Neuronal stem cell (in vitro differentiated cells): ENCODE measurements at regions not wholly inside any gene's neighbourhood (a gene's known extent, or its start where the extent isn't known, plus 50 kb on each side); places are given as distances from the start of the nearest gene placed in this dataset.
A peak's percentile ranks its signal among the peaks of the same experiment; 100 is the strongest.

ENCODE experiments used
- DNase-seq: peaks from one replicate; pipeline ENCODE4 v3.0.0-alpha.2; 2013; ENCODE audit warnings: low spot score
- H2AFZ ChIP-seq: one replicate; pipeline ENCODE4 v1.6.1; 2013; ENCODE audit warnings: mild to moderate bottlenecking, low read length, inconsistent platforms
- H2AK5ac ChIP-seq: 2 replicates; pipeline ENCODE4 v1.6.1; 2013; ENCODE audit warnings: low read depth, mild to moderate bottlenecking, inconsistent platforms, low read length, moderate library complexity, mixed read lengths
- H2BK120ac ChIP-seq: 2 replicates; pipeline ENCODE4 v1.6.1; 2013; ENCODE audit warnings: low read depth, mild to moderate bottlenecking, inconsistent platforms, low read length, moderate library complexity, mixed read lengths
- H2BK12ac ChIP-seq: one replicate; pipeline ENCODE4 v1.6.1; 2013; ENCODE audit warnings: low read length, inconsistent platforms
- H2BK15ac ChIP-seq: 2 replicates; pipeline ENCODE4 v1.6.1; 2013; ENCODE audit warnings: mild to moderate bottlenecking, low read length, inconsistent platforms, mixed read lengths
- H2BK5ac ChIP-seq: one replicate; pipeline ENCODE4 v1.6.1; 2013; ENCODE audit warnings: inconsistent platforms, mild to moderate bottlenecking, low read length, moderate library complexity
- H3K14ac ChIP-seq: one replicate; pipeline ENCODE4 v1.6.1; 2013; ENCODE audit warnings: low read length, inconsistent platforms
- H3K18ac ChIP-seq: 2 replicates; pipeline ENCODE4 v1.6.1; 2013; ENCODE audit warnings: low read length, inconsistent platforms
- H3K23ac ChIP-seq: 2 replicates; pipeline ENCODE4 v1.6.1; 2013; ENCODE audit warnings: low read depth, mild to moderate bottlenecking, mixed read lengths, low read length, inconsistent platforms; ENCODE audit not compliant: poor library complexity
- H3K27ac ChIP-seq: replicated peaks from 3 replicates; pipeline ENCODE4 v1.5.1; 2013; ENCODE audit warnings: low read length, inconsistent platforms
- H3K27me3 ChIP-seq, 3 experiments: 2 replicates each; pipeline ENCODE4 v1.6.1; 2013; ENCODE audit warnings: low read length in 3 of 3, mild to moderate bottlenecking in 2 of 3, inconsistent platforms in 1 of 3, low read depth in 1 of 3, mixed read lengths in 1 of 3, moderate library complexity in 1 of 3; ENCODE audit not compliant: control insufficient read depth in 3 of 3, insufficient read depth in 3 of 3
- H3K36me3 ChIP-seq, 2 donors: replicated peaks in 1 of 2; 2 replicates each; pipeline ENCODE4 v1.6.1; 2013; ENCODE audit warnings: low read length in 2 of 2; ENCODE audit not compliant: control insufficient read depth in 2 of 2, insufficient read depth in 2 of 2
- H3K4ac ChIP-seq: 2 replicates; pipeline ENCODE4 v1.6.1; 2013; ENCODE audit warnings: inconsistent platforms, mild to moderate bottlenecking, low read length, moderate library complexity
- H3K4me1 ChIP-seq, 2 donors: 1 replicate in 1 of 2; 2 replicates in 1 of 2; pipeline ENCODE4 v1.6.1; 2013; ENCODE audit warnings: low read length in 2 of 2, low read depth in 1 of 2; ENCODE audit not compliant: control insufficient read depth in 2 of 2, insufficient read depth in 1 of 2
- H3K4me2 ChIP-seq: one replicate; pipeline ENCODE4 v1.6.1; 2013; ENCODE audit warnings: mild to moderate bottlenecking, low read length, inconsistent platforms; ENCODE audit not compliant: insufficient read depth, poor library complexity, severe bottlenecking
- H3K4me3 ChIP-seq, 2 donors: 2 replicates each; pipeline ENCODE4 v1.5.1; 2013; ENCODE audit warnings: low read length in 2 of 2, mild to moderate bottlenecking in 2 of 2, inconsistent platforms in 1 of 2, moderate library complexity in 1 of 2
- H3K79me1 ChIP-seq: one replicate; pipeline ENCODE4 v1.6.1; 2013; ENCODE audit warnings: low read depth, mild to moderate bottlenecking, inconsistent platforms, low read length, moderate library complexity
- H3K9ac ChIP-seq: one replicate; pipeline ENCODE4 v1.6.1; 2013; ENCODE audit warnings: mild to moderate bottlenecking, low read depth, low read length, inconsistent platforms; ENCODE audit not compliant: poor library complexity
- H3K9me3 ChIP-seq, 2 donors: replicated peaks in 1 of 2; 2 replicates each; pipeline versions ENCODE3 to v1.6.1; 2013; ENCODE audit warnings: low read length in 2 of 2, mild to moderate bottlenecking in 2 of 2, inconsistent platforms in 1 of 2, low read depth in 1 of 2, mixed read lengths in 1 of 2, moderate library complexity in 1 of 2; ENCODE audit not compliant: control insufficient read depth in 2 of 2, insufficient read depth in 1 of 2
- H4K8ac ChIP-seq: one replicate; pipeline ENCODE4 v1.6.1; 2013; ENCODE audit warnings: low read depth, mild to moderate bottlenecking, inconsistent platforms, low read length, moderate library complexity
- H4K91ac ChIP-seq: one replicate; pipeline ENCODE4 v1.6.1; 2013; ENCODE audit warnings: low read length, low read depth, mild to moderate bottlenecking, inconsistent platforms; ENCODE audit not compliant: poor library complexity
- WGBS, 2 donors: extraction: QIAGEN DNeasy Blood & Tissue Kit; methylation state at CpG; one replicate each; pipeline ENCODE4 v1.1.7; 2013; ENCODE audit warnings: missing lambda C conversion rate in 2 of 2, mixed read lengths in 1 of 2; ENCODE audit not compliant: insufficient read length in 2 of 2, insufficient replicate concordance in 1 of 2; ENCODE audit errors: extremely low coverage in 2 of 2; 5-methylcytosine and 5-hydroxymethylcytosine counted together

DNA sequence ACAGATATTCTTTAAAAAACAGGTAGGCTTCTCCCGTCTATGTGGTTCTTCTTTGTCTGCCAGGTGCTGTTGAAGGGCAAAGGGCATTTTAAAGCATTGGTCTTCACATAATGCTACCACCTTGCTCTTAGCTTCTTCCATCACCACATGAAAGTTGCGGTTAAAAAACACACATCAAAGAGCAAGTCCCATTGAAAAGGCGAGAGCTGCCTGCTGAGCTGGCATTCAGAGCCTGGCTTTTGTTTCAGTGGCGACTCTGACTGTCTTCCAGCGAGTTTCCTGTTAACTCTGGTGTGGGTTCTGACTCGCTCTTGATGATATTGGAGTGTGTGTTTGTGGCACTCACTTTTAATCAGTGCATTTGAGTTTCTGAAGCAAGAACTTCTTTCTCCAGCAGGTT is 624.9 kb upstream of the FANCL start:
- no CpG with 5 or more reads among the region's 6 CpGs for WGBS, 2 donors
- Histone ChIP-seq H3K18ac (no peak overlapping the region), H4K91ac (no peak overlapping the region), H3K4me2 (no peak overlapping the region), H3K23ac (no peak overlapping the region), H3K27me3 (no peaks in the 10 kb centered on the region), H3K36me3 (no peaks in the 10 kb centered on the region), H3K9ac (no peak overlapping the region), H3K4me3 (no peak overlapping the region), H2BK5ac (no peak overlapping the region), H2AFZ (no peak overlapping the region), H3K4ac (no peak overlapping the region), H3K14ac (no peak overlapping the region), H3K79me1 (no peaks in the 10 kb centered on the region), H2BK15ac (no peak overlapping the region), H3K27ac (no peak overlapping the region), H3K4me1 (peaks cover 4 to 16% of the 10 kb centered on the region in 2 donors), H2BK120ac (no peak overlapping the region), H2AK5ac (no peak overlapping the region), H4K8ac (no peak overlapping the region), H2BK12ac (no peak overlapping the region), H3K9me3 (no peaks in the 10 kb centered on the region)
- peak; percentile 51 for DNase-seq

DNA sequence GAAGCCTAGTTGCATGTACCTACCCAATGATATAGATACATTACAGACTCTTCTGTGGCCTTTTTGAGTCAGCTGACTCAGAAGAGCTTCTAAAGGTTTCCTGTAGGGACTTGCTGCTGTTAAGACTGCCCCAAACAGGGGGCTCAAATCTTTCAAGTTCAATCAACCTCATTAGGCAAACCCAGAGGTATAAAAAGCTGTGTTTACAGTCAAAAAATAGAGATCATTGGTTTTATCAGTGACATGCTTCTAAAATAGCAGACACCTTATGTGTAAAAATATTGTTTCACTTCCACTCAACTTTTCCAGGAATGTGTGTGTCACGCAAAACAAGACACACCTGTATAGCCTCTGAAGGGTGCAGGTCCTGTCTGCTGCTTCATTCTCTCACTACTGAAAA is 624.3 kb upstream of the FANCL start:
- H2BK12ac ChIP-seq, result no peak overlapping the region
- no peak overlapping the region for H2BK120ac ChIP-seq
- H2AK5ac ChIP-seq, result no peak overlapping the region
- H3K4me3 ChIP-seq, result no peak overlapping the region
- no peak overlapping the region for H3K9ac ChIP-seq
- H3K36me3 ChIP-seq, result no peaks in the 10 kb centered on the region
- no peaks in the 10 kb centered on the region for H3K27me3 ChIP-seq
- H3K4ac ChIP-seq, result no peak overlapping the region
- WGBS, 2 donors, result no CpG with 5 or more reads among the region's 1 CpG
- H3K4me1 ChIP-seq, result peaks cover 4 to 16% of the 10 kb centered on the region in 2 donors
- no peaks in the 10 kb centered on the region for H3K79me1 ChIP-seq
- H3K27ac ChIP-seq, result no peak overlapping the region
- no peak overlapping the region for H2BK15ac ChIP-seq
- no peaks in the 10 kb centered on the region for H3K9me3 ChIP-seq
- H4K8ac ChIP-seq, result no peak overlapping the region
- no peak overlapping the region for H4K91ac ChIP-seq
- H3K14ac ChIP-seq, result no peak overlapping the region
- H2AFZ ChIP-seq, result no peak overlapping the region
- H2BK5ac ChIP-seq, result no peak overlapping the region
- H3K4me2 ChIP-seq, result no peak overlapping the region
- no peak for DNase-seq
- H3K18ac ChIP-seq, result no peak overlapping the region
- no peak overlapping the region for H3K23ac ChIP-seq

DNA sequence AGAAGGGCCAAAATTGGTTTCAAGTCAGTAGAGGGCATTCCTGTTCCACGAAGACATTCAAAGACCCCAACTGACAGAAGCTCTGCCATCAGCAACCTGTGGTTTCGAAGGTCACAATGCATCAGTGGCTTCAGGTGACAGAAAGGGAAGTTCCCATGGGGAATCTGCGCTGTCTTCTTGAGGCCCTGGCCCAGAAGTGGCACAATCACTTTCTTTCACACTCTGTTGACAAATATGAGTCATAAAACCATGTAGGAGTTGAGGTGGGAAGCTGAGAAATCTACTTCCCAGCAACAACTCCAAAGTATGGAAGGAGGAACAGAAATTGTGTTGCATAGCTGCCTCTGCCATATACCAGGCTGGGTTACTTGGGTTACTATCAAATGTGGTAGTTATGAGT is 621.1 kb upstream of the FANCL start:
- Histone ChIP-seq H3K27ac (no peak overlapping the region), H3K18ac (no peak overlapping the region), H2BK5ac (no peak overlapping the region), H4K8ac (no peak overlapping the region), H3K4ac (no peak overlapping the region), H2AFZ (no peak overlapping the region), H3K36me3 (no peaks in the 10 kb centered on the region), H3K4me3 (no peak overlapping the region), H2BK12ac (no peak overlapping the region), H2AK5ac (no peak overlapping the region), H2BK120ac (no peak overlapping the region), H3K4me1 (peaks cover 4 to 16% of the 10 kb centered on the region in 2 donors), H4K91ac (no peak overlapping the region), H3K23ac (no peak overlapping the region), H2BK15ac (no peak overlapping the region), H3K27me3 (no peaks in the 10 kb centered on the region), H3K9ac (no peak overlapping the region), H3K79me1 (no peaks in the 10 kb centered on the region), H3K9me3 (no peaks in the 10 kb centered on the region), H3K14ac (no peak overlapping the region), H3K4me2 (no peak overlapping the region)
- WGBS, 2 donors, result no CpG with 5 or more reads among the region's 3 CpGs
- no peak for DNase-seq

DNA sequence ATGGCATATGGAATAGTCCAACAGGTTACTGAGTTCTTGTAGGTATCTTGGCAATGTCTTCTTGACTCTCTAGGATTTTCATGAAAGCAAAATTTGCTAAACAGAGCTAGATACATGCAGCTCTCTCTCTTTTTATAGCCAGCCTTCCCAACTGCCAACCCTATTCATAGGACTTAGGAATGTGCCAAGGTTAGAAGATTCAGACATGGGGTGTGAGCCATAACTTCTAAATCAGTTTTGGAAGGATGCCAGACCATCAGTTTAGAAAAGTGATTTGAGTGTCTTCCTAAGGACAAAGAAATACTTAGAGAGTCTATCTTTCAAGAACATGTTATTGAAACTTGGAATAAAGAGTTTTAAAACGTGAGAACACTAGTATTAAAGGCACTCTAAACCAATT is 619.5 kb upstream of the FANCL start:
- Histone ChIP-seq H2AFZ (no peak overlapping the region), H2BK12ac (no peak overlapping the region)

More for the DNA sequence above, 619.5 kb upstream of the FANCL start:
- Histone ChIP-seq H3K36me3 (no peaks in the 10 kb centered on the region), H3K27me3 (no peaks in the 10 kb centered on the region), H3K18ac (no peak overlapping the region), H4K8ac (no peak overlapping the region), H2BK120ac (no peak overlapping the region), H4K91ac (no peak overlapping the region), H3K27ac (no peak overlapping the region), H3K4me2 (no peak overlapping the region), H2BK15ac (no peak overlapping the region), H3K4me1 (peaks cover 0 to 1% of the 10 kb centered on the region in 2 donors), H3K9me3 (no peaks in the 10 kb centered on the region), H3K4me3 (no peak overlapping the region), H3K4ac (no peak overlapping the region), H3K23ac (no peak overlapping the region), H3K9ac (no peak overlapping the region), H2BK5ac (no peak overlapping the region), H2AK5ac (no peak overlapping the region), H3K79me1 (no peaks in the 10 kb centered on the region), H3K14ac (no peak overlapping the region)
- no CpG with 5 or more reads among the region's 1 CpG for WGBS, 2 donors
- DNase-seq, result no peak
